Cardiac fibroblast (primary cell): ENCODE measurements at regions not wholly inside any gene's neighbourhood (a gene's known extent, or its start where the extent isn't known, plus 50 kb on each side); places are given as distances from the start of the nearest gene placed in this dataset.
A peak's percentile ranks its signal among the peaks of the same experiment; 100 is the strongest.

ENCODE experiments used
- DNase-seq, 2 donors: peaks; one replicate each; pipeline versions ENCODE4 v3.0.0 to v3.0.0-alpha.2; 2010; ENCODE audit warnings: low read depth in 2 of 2
- H3K4me3 ChIP-seq, 2 donors: replicated peaks in 1 of 2; 1 replicate in 1 of 2; 2 replicates in 1 of 2; pipeline ENCODE4 v1.5.1; 2011; ENCODE audit warnings: low read depth in 2 of 2, low read length in 2 of 2, mild to moderate bottlenecking in 2 of 2, moderate library complexity in 1 of 2
- TF ChIP-seq, protein P1 (sequence below): IDR thresholded peaks from one replicate; pipeline ENCODE4 v1.5.1; 2011; ENCODE audit warnings: low read depth, mild to moderate bottlenecking, low read length, inconsistent platforms

DNA sequence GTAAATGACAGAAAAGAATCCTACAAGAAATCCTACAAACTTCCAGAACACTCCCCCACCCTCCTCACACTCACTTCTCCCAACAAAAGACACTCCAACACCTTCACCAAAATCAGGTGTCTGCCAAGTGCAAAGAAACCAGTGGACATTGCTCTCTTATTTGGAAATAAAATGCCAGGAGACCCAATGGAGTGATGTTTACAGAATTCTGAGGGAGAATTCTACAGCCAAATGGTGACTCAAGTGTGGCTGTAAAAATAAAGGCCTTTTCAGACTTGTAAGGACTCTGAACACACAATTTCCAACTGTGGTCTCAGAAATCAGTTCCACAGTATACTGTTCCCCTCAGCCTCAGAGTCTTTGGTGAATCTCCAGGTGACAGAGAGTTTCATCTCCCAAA is 109.6 kb upstream of the CARMIL1 start:
- no peak overlapping the region for H3K4me3 ChIP-seq
- TF ChIP-seq, protein P1, sequence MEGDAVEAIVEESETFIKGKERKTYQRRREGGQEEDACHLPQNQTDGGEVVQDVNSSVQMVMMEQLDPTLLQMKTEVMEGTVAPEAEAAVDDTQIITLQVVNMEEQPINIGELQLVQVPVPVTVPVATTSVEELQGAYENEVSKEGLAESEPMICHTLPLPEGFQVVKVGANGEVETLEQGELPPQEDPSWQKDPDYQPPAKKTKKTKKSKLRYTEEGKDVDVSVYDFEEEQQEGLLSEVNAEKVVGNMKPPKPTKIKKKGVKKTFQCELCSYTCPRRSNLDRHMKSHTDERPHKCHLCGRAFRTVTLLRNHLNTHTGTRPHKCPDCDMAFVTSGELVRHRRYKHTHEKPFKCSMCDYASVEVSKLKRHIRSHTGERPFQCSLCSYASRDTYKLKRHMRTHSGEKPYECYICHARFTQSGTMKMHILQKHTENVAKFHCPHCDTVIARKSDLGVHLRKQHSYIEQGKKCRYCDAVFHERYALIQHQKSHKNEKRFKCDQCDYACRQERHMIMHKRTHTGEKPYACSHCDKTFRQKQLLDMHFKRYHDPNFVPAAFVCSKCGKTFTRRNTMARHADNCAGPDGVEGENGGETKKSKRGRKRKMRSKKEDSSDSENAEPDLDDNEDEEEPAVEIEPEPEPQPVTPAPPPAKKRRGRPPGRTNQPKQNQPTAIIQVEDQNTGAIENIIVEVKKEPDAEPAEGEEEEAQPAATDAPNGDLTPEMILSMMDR, result no peak
- peak; percentile 28 to 38 for DNase-seq

DNA sequence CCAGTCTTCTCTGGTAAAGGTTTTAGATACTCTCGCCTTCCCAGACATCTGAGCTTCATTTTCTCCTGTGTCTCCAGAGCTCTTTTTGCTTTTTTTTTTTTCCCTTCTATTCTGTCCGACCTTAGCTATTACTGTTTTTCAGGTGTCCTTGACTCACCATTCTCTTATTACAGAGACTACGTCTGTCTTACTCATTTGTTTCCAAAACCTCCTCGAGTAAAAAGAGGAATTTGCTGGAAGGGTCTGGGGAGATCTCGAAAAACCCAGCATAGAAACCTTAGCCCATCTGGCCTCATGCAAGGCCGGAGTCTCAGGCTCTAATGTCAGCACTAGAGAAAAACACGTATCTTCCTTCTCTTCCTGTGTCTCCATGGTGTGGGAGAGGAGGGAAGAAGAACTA is 109.2 kb upstream of the CARMIL1 start:
- no peak overlapping the region for H3K4me3 ChIP-seq
- no peak for DNase-seq
- TF ChIP-seq, protein P1, result no peak

DNA sequence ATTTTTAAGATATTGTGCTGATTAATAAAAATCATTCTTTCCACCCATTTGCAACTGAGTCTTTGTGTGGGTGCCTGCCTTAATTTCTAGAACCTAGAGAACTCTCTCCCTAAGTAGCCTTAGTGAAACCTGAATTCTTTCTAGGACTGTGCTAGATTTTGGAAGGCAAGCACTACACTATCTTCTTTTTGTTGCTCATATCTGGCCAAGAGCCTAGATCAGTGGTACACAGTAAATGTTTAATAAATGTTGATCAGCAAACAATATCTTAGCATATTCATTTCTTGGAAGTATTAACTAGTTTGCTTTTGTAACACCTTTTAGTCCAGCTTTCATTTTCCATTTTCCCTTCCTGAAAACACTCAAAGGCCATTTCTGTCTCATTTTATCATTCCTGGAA is 108.5 kb upstream of the CARMIL1 start:
- DNase-seq, result no peak
- TF ChIP-seq, protein P1, result no peak

DNA sequence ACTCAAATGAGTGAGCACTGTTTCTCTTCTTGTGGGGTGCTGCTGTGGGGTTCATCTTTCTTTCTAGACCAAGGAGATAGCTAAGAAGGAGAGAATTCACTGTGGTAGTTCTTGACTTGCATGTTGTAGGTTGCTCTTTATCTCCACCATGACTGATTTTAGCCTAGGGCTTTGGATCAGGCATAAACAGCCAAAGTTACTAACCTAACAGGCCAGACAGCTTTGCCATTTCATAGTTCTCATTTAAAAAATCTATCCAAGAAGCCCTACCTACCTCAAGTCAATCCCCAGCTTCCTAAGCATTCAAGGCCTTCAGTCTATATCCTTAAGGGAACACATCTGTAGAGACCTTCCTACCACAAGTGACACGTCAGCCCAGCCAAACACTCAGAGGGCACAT is 107.9 kb upstream of the CARMIL1 start:
- TF ChIP-seq, protein P1, result no peak
- DNase-seq, result no peak
- no peak overlapping the region for H3K4me3 ChIP-seq

More for the DNA sequence above, 108.5 kb upstream of the CARMIL1 start:
- no peak overlapping the region for H3K4me3 ChIP-seq

DNA sequence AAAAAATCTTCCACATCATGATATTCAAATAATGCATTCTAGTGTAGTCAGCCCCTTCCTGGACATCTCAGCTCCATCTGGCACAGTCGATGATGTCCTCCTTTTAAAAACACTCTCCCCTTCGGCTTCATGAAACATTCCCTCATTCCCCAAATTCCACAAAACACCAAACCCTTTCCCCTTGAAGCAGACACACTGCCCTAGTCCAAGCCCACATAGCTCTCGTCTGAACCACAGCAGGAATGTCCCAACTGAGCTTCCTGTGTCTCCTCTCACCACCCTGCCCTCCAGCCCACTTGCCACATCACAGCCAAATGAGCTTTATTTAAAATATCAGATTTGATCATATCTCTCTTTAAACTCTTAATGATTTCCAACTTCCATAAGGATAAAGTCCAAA is 106.4 kb upstream of the CARMIL1 start:
- DNase-seq, result peak; percentile 95 to 96
- TF ChIP-seq, protein P1, result no peak
- H3K4me3 ChIP-seq, result no peak overlapping the region

DNA sequence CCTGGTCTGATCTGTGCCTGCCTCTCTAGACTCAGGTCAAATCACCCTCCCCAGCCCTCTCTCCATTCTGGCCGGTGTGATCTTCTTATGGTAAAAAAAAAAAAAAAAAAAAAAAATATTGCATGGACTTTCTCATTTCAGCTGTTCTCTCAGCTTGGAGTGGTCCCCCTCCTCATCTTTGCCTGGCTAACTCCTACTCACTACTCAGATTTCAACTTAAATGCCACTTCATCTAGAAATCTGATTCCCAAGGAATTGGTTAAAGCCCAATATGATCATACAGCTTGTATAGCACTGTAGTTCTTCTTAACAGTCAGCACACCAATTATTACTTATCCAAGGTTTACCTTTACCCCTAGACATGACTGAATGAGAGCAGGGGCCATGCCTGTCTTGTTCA is 105.9 kb upstream of the CARMIL1 start:
- TF ChIP-seq, protein P1, result no peak
- peak in 1 of 2 donors; percentile 34 for DNase-seq
- H3K4me3 ChIP-seq, result no peak overlapping the region

DNA sequence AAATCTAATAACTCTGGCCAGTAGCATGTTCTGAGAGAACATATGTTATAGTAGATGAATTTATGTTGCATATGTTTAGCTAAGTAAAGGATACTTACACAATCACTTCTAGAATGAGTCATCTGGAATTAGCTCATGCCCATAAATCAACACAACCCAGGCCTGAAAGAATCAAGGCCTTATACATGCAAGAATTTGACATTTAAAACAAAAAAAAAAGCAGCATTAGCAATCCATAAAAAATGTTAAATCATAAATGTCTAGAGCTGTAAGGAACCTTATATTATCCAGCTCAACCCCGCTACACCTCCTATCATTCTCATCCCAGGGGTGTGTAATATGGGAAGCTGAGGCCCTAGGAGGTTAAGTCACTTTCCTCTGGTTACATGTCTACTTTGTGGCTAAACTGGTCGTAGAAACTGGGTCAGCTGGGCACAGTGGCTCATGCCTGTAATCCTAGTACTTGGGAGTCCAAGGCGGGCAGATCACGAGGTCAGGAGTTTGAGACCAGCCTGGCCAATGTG is 105.2 kb upstream of the CARMIL1 start:
- TF ChIP-seq, protein P1, result no peak
- no peak overlapping the region for H3K4me3 ChIP-seq
- DNase-seq, result peak; percentile 94 to 96
